Erythroblast (primary cell): ENCODE measurements at regions not wholly inside any gene's neighbourhood (a gene's known extent, or its start where the extent isn't known, plus 50 kb on each side); places are given as distances from the start of the nearest gene placed in this dataset.

Experiments used
- GATA1 ChIP-seq: IDR thresholded peaks from 2 replicates; pipeline ENCODE4 v1.6.1; 2011; ENCODE audit warnings: low read depth, mild to moderate bottlenecking, control low read depth, low read length, moderate library complexity
- POLR2A ChIP-seq: IDR thresholded peaks from 2 replicates; pipeline ENCODE4 v1.6.1; 2011; ENCODE audit warnings: mild to moderate bottlenecking, low read length

DNA sequence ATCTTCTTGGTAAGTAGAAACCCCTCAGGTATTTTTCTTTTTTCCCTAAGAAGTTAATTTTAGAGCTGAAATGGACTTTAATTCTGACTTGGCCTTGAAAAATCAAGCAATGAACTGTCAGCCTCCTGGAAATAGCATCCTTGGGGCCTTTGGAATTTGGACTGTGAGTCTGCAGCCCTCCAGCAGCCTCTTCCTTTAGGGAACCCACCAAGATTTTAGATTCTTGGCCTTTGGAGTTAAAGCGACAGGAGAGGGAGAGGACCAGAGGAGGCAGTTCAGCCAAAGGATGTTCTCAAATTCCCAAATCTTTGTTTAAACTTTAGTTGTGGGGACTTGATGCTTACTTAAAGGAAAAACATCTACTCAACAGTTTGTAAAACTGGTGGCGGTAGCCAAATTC lies 288.6 kb downstream of the AACS start:
- TF ChIP-seq POLR2A (no peak), GATA1 (no peak)
